Activated T-helper 1 cell treated with Interleukin-2 at 50 U/mL for 16 hours (primary cell): ENCODE measurements at regions not wholly inside any gene's neighbourhood (a gene's known extent, or its start where the extent isn't known, plus 50 kb on each side); places are given as distances from the start of the nearest gene placed in this dataset.
"Not testable (repeated sequence)": the region's sequence is repeated elsewhere in the genome, so short reads cannot be mapped to it uniquely, and the experiment has no call there.

ENCODE experiments used
- DNase-seq: peaks from one replicate; pipeline ENCODE4 v3.0.0-alpha.2; 2020; ENCODE audit warnings: low read depth

- DNase-seq: no peak
Measured at GRCh38 chr20:1810926-1811620, 84.1 kb upstream of the SIRPA start.

- DNase-seq: no peak
Measured at GRCh38 chr20:1810572-1810925, 84.7 kb upstream of the SIRPA start.

GRCh38 chr20:1809611-1810510, 85.3 kb upstream of the SIRPA start:
- DNase-seq: no peak

- DNase-seq: no peak
Measured at GRCh38 chr20:1809131-1809572, 86.1 kb upstream of the SIRPA start.

GRCh38 chr20:1808101-1808500, 87.1 kb upstream of the SIRPA start:
- DNase-seq: no peak

GRCh38 chr20:1807394-1807793, 87.8 kb upstream of the SIRPA start:
- DNase-seq: no peak

GRCh38 chr20:1806456-1806855, 88.8 kb upstream of the SIRPA start:
- no peak for DNase-seq

- DNase-seq: no peak
Measured at GRCh38 chr20:1805816-1806215, 89.4 kb upstream of the SIRPA start.

GRCh38 chr20:1805161-1805581, 90.0 kb upstream of the SIRPA start:
- DNase-seq: no peak

GRCh38 chr20:1804554-1804956, 90.7 kb upstream of the SIRPA start:
- DNase-seq: no peak

GRCh38 chr20:1803932-1804501, 91.2 kb upstream of the SIRPA start:
- no peak for DNase-seq

GRCh38 chr20:1803061-1803931, 91.9 kb upstream of the SIRPA start:
- no peak for DNase-seq

- no peak for DNase-seq
Measured at GRCh38 chr20:1802385-1803060, 92.7 kb upstream of the SIRPA start.

GRCh38 chr20:1801929-1802306, 93.3 kb upstream of the SIRPA start:
- DNase-seq: no peak

- DNase-seq: no peak
Measured at GRCh38 chr20:1801225-1801928, 93.8 kb upstream of the SIRPA start.

- no peak for DNase-seq
Measured at GRCh38 chr20:1800777-1801176, 94.4 kb upstream of the SIRPA start.

GRCh38 chr20:1800180-1800579, 95.0 kb upstream of the SIRPA start:
- DNase-seq: no peak

- not testable (repeated sequence) for DNase-seq
Measured at GRCh38 chr20:1799746-1800145, 95.5 kb upstream of the SIRPA start.

GRCh38 chr20:1798982-1799381, 96.2 kb upstream of the SIRPA start:
- DNase-seq: no peak

- no peak for DNase-seq
Measured at GRCh38 chr20:1793821-1794220, 101.4 kb upstream of the SIRPA start.

GRCh38 chr20:1792274-1792673, 102.9 kb upstream of the SIRPA start:
- no peak for DNase-seq
